HepG2 (cell line): ENCODE measurements at regions not wholly inside any gene's neighbourhood (a gene's known extent, or its start where the extent isn't known, plus 50 kb on each side); places are given as distances from the start of the nearest gene placed in this dataset.
A peak's percentile ranks its signal among the peaks of the same experiment; 100 is the strongest.

Source experiments
- ATAC-seq: fragments of 200-7000 bp; cut with Tn5 transposase; 3 replicates; pipeline ENCODE4 v1.9.1; 2020; ENCODE audit warnings: mild to moderate bottlenecking, moderate library complexity
- BruUV-seq: library from RNA; stranded (reverse); fragments of 400-500 nt; replicated peaks from 2 replicates; lab custom pipeline; 2021; lab: Mats Ljungman, UMichigan
- CTCF ChIA-PET: fragments of 300-600 bp; formaldehyde crosslinking; extraction: SDS; loops from one replicate; lab custom pipeline; 2021; ENCODE audit warnings: low total read pairs, inconsistent platforms, low intra/inter-chr PET ratio; lab: Yijun Ruan, JAX
- POLR2A ChIA-PET: fragments of 350-600 bp; sonication (Branson Sonifier 250); formaldehyde crosslinking; loops from one replicate; lab custom pipeline; 2020; ENCODE audit warnings: antibody characterized with exemption, inconsistent platforms; lab: Yijun Ruan, JAX
- DNase-seq: peaks from one replicate; pipeline ENCODE4 v3.0.0-alpha.2; 2015; ENCODE audit warnings: low spot score
- FAIRE-seq: peaks from 3 replicates; lab custom pipeline; 2011; peaks lifted over from hg19 to GRCh38; lab: Jason Lieb, UNC
- H2AFZ ChIP-seq: one replicate; pipeline ENCODE4 v1.6.1; 2011; ENCODE audit warnings: low read length, inconsistent platforms
- H3K27ac ChIP-seq: fragments of 300-600 bp; 3 replicates; pipeline ENCODE4 v1.8.0; 2011; ENCODE audit warnings: mixed run types, mild to moderate bottlenecking, mixed read lengths, low read length, inconsistent platforms; ENCODE audit not compliant: insufficient read depth; ENCODE audit errors: extremely low read length
- H3K27me3 ChIP-seq, 2 experiments: fragments of 200-600 bp in 1 of 2; 2 replicates in 1 of 2; 3 replicates in 1 of 2; pipeline versions ENCODE4 v1.6.0 to v1.8.0; 2011; ENCODE audit warnings: low read length in 2 of 2, mild to moderate bottlenecking in 2 of 2, moderate library complexity in 2 of 2, inconsistent platforms in 1 of 2; ENCODE audit not compliant: insufficient read depth in 2 of 2, control insufficient read depth in 1 of 2
- H3K36me3 ChIP-seq, 2 experiments: fragments of 200-600 bp in 1 of 2; replicated peaks in 1 of 2; 2 replicates in 1 of 2; 3 replicates in 1 of 2; pipeline versions ENCODE4 v1.5.1 to v1.8.0; 2011; ENCODE audit warnings: low read length in 2 of 2, inconsistent platforms in 1 of 2; ENCODE audit not compliant: insufficient read depth in 2 of 2, control insufficient read depth in 1 of 2
- H3K4me1 ChIP-seq: 2 replicates; pipeline ENCODE4 v1.5.1; 2012; ENCODE audit warnings: low read length, inconsistent platforms; ENCODE audit not compliant: insufficient read depth
- H3K4me2 ChIP-seq: 2 replicates; pipeline ENCODE4 v1.6.0; 2011; ENCODE audit warnings: low read depth, low read length, inconsistent platforms
- H3K4me3 ChIP-seq, 3 experiments: fragments of 200-600 bp in 1 of 3; sonication (generic), shearing (Covaris generic) in 1 of 3; replicated peaks in 1 of 3; 2 replicates each; pipeline ENCODE4 v1.5.1; 2011 to 2016; ENCODE audit warnings: low read length in 3 of 3, inconsistent platforms in 2 of 3, low read depth in 2 of 3, mild to moderate bottlenecking in 2 of 3, control low read depth in 1 of 3, mixed read lengths in 1 of 3; ENCODE audit not compliant: insufficient read depth in 1 of 3
- H3K79me2 ChIP-seq: one replicate; pipeline ENCODE4 v1.6.1; 2011; ENCODE audit warnings: low read length, inconsistent platforms; ENCODE audit not compliant: insufficient read depth
- H3K9ac ChIP-seq: 2 replicates; pipeline ENCODE4 v1.6.0; 2011; ENCODE audit warnings: mild to moderate bottlenecking, low read depth, low read length, inconsistent platforms; ENCODE audit not compliant: insufficient read depth
- H3K9me3 ChIP-seq: 2 replicates; pipeline ENCODE4 v1.5.1; 2012; ENCODE audit warnings: mild to moderate bottlenecking, low read length
- H4K20me1 ChIP-seq: 2 replicates; pipeline ENCODE4 v1.6.0; 2011; ENCODE audit warnings: inconsistent platforms, mild to moderate bottlenecking, low read length, moderate library complexity; ENCODE audit not compliant: insufficient read depth
- CBX5 ChIP-seq: sonication (generic); formaldehyde crosslinking; IDR thresholded peaks from 2 replicates; pipeline ENCODE4 v1.4.0; 2020; ENCODE audit warnings: missing genetic modification reagents, borderline replicate concordance
- FOXK1 ChIP-seq: sonication (generic); formaldehyde crosslinking; IDR thresholded peaks from 2 replicates; pipeline ENCODE4 v1.4.0; 2020; ENCODE audit warnings: low read depth, missing genetic modification reagents, borderline replicate concordance
- MAFK ChIP-seq, 2 experiments: IDR thresholded peaks in 1 of 2; conservative IDR thresholded peaks in 1 of 2; 2 replicates each; pipeline ENCODE4 v1.6.1; 2011; ENCODE audit warnings: improper control_type of control experiment in 2 of 2, low read length in 2 of 2
- ZNF510 ChIP-seq: sonication (generic); formaldehyde crosslinking; IDR thresholded peaks from 2 replicates; pipeline ENCODE4 v1.4.0; 2020; ENCODE audit warnings: low read depth, mild to moderate bottlenecking, missing genetic modification reagents
- ZNF772 ChIP-seq: sonication (generic); formaldehyde crosslinking; IDR thresholded peaks from 2 replicates; pipeline ENCODE4 v1.5.0; 2020; ENCODE audit warnings: mild to moderate bottlenecking, missing genetic modification reagents
- WGBS: methylation state at CpG from one replicate; pipeline ENCODE4 v1.1.6; 2017; ENCODE audit warnings: low lambda C conversion rate; 5-methylcytosine and 5-hydroxymethylcytosine counted together
- in situ Hi-C: cut with HindIII; loops from 2 replicates; pipeline ENCODE4 v1.10.0; 2017; ENCODE audit warnings: low pct_unique_long_range_greater_than_20kb; ENCODE audit not compliant: extremely low pct_ligation_motif_present
- intact Hi-C: fragments of 100-400 bp; cut with micrococcal nuclease; formaldehyde crosslinking; loops from one replicate; pipeline ENCODE4 v1.10.0; 2022; ENCODE audit not compliant: unreplicated experiment

GRCh38 chr13:50720861-50721671 is 122.4 kb downstream of the DLEU7 start:
- CTCF ChIA-PET = no interaction called here
- DNase-seq = no peak
- no peak for FAIRE-seq
- Histone ChIP-seq H3K4me2 (no peak overlapping the region), H3K4me1 (no peaks in the 10 kb centered on the region), H3K4me3 (no peak overlapping the region), H2AFZ (no peak overlapping the region), H3K27me3 (no peaks in the 10 kb centered on the region), H3K27ac (no peak overlapping the region), H4K20me1 (no peaks in the 10 kb centered on the region), H3K36me3 (no peaks in the 10 kb centered on the region), H3K9me3 (no peaks in the 10 kb centered on the region), H3K79me2 (no peaks in the 10 kb centered on the region), H3K9ac (no peak overlapping the region)
- 95% methylated on average over 8 of the region's 8 CpGs for WGBS
- in situ Hi-C loops = no loop called here
- POLR2A ChIA-PET = no interaction called here
- no TSS peak for BruUV-seq
- intact Hi-C loops = no loop called here
- no peak for TF ChIP-seq ZNF510
- no peak for TF ChIP-seq CBX5 (CRISPR knock-in tag)
- TF ChIP-seq FOXK1 (CRISPR knock-in tag) = no peak
- ATAC-seq = no peak

DNA sequence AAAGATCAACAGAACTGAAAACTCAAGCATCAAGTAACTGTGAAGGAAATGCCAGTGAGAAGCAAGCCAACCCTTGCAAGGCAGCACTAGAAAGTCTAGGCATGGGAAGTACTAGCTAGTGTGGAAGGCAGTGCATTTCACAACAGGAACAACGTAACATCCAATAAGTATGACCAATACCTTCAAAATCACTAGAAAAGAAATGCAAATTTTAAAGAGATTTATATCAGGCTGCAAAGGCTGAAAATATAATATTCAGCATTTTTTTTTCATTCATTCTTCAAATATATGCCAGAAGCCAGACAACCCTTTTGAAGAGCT is 121.9 kb downstream of the DLEU7 start:
- CTCF ChIA-PET = no interaction called here
- H2AFZ ChIP-seq = no peak overlapping the region
- POLR2A ChIA-PET = no interaction called here
- no peaks in the 10 kb centered on the region for H3K36me3 ChIP-seq
- no peak overlapping the region for H3K9ac ChIP-seq
- ATAC-seq = no peak
- H3K4me1 ChIP-seq = no peaks in the 10 kb centered on the region
- no peak overlapping the region for H3K27ac ChIP-seq
- TF ChIP-seq MAFK (conservative IDR thresholded peaks at IDR 0.05 in 1 of 2, IDR thresholded peaks at IDR 0.05 in 1 of 2; ENCODE audit: low read length in 2 of 2) (peak in 1 of 2 experiments; percentile 12; a peak in 1 of 4 replicates), ZNF772 (CRISPR knock-in tag) (no peak)
- TF ChIP-seq, all 625 proteins: peak for 1
- DNase-seq (no peak), FAIRE-seq (no peak)
- no peak overlapping the region for H3K4me3 ChIP-seq
- no peaks in the 10 kb centered on the region for H4K20me1 ChIP-seq
- intact Hi-C loops = no loop called here
- H3K27me3 ChIP-seq = no peaks in the 10 kb centered on the region
- WGBS = 100% methylated on average over 1 of the region's 1 CpG
- BruUV-seq = no TSS peak
- no peaks in the 10 kb centered on the region for H3K79me2 ChIP-seq
- no peaks in the 10 kb centered on the region for H3K9me3 ChIP-seq
- no peak overlapping the region for H3K4me2 ChIP-seq
- in situ Hi-C loops = no loop called here
